ENCODE measurements at regions not wholly inside any gene's neighbourhood (a gene's known extent, or its start where the extent isn't known, plus 50 kb on each side); places are given as distances from the start of the nearest gene placed in this dataset.

- Histone ChIP-seq H3K4me1 (ENCODE audit: insufficient read depth, low read length) (no peaks in the 10 kb centered on the region), H3K79me2 (ENCODE audit: insufficient read depth, low read length) (no peaks in the 10 kb centered on the region), H3K4me3 (ENCODE audit: insufficient read depth, low read depth, low read length) (no peak overlapping the region), H2AFZ (ENCODE audit: low read depth, low read length) (no peak overlapping the region), H3K27me3 (ENCODE audit: insufficient read depth, low read length) (peaks cover 2% of the 10 kb centered on the region), H3K9me3 (ENCODE audit: insufficient read depth, low read depth, low read length) (peaks cover under 1% of the 10 kb centered on the region), H3K27ac (ENCODE audit: low read depth, low read length) (no peak overlapping the region), H3K36me3 (ENCODE audit: insufficient read depth, low read length) (no peaks in the 10 kb centered on the region), H3K4me2 (ENCODE audit: low read length) (no peak overlapping the region), H3K9ac (ENCODE audit: low read length) (no peak overlapping the region), H4K20me1 (ENCODE audit: insufficient read depth, low read length) (no peaks in the 10 kb centered on the region)
- no peak for FAIRE-seq
- no peak for DNase-seq (ENCODE audit: low read depth)
- peaks cover 21% of the 10 kb centered on the region for H3K27me3 Mint-ChIP-seq (ENCODE audit: low read depth, unreplicated experiment)
- peaks cover 4% of the 10 kb centered on the region for H3K4me1 Mint-ChIP-seq (ENCODE audit: low read depth, unreplicated experiment)
- H3K9me3 Mint-ChIP-seq (ENCODE audit: unreplicated experiment), result no peaks in the 10 kb centered on the region
- H3K4me3 Mint-ChIP-seq (ENCODE audit: unreplicated experiment), result no peak overlapping the region
- H3K36me3 Mint-ChIP-seq (ENCODE audit: low read depth, unreplicated experiment), result no peaks in the 10 kb centered on the region
- no peak overlapping the region for H3K27ac Mint-ChIP-seq (ENCODE audit: unreplicated experiment)
- TF ChIP-seq EZH2 (IDR thresholded peaks at IDR 0.05; ENCODE audit: insufficient read depth, low read length) (no peak), CTCF (IDR thresholded peaks at IDR 0.05; ENCODE audit: insufficient read depth, low read depth, low read length) (no peak)
Measured at GRCh38 chr6:14621518-14621917, 503.9 kb downstream of the CD83 start.

- H3K36me3 ChIP-seq (ENCODE audit: insufficient read depth, low read length), result no peaks in the 10 kb centered on the region
- no peak for DNase-seq (ENCODE audit: low read depth)
- H3K4me3 Mint-ChIP-seq (ENCODE audit: unreplicated experiment), result no peak overlapping the region
- FAIRE-seq, result no peak
- peaks cover 2% of the 10 kb centered on the region for H3K27me3 ChIP-seq (ENCODE audit: insufficient read depth, low read length)
- TF ChIP-seq EZH2 (IDR thresholded peaks at IDR 0.05; ENCODE audit: insufficient read depth, low read length), result no peak
- TF ChIP-seq CTCF (IDR thresholded peaks at IDR 0.05; ENCODE audit: insufficient read depth, low read depth, low read length), result no peak
- H4K20me1 ChIP-seq (ENCODE audit: insufficient read depth, low read length), result no peaks in the 10 kb centered on the region
- no peaks in the 10 kb centered on the region for H3K9me3 ChIP-seq (ENCODE audit: insufficient read depth, low read depth, low read length)
- H3K27ac ChIP-seq (ENCODE audit: low read depth, low read length), result no peak overlapping the region
- H3K4me2 ChIP-seq (ENCODE audit: low read length), result no peak overlapping the region
- H3K27me3 Mint-ChIP-seq (ENCODE audit: low read depth, unreplicated experiment), result peaks cover 25% of the 10 kb centered on the region
- H3K9me3 Mint-ChIP-seq (ENCODE audit: unreplicated experiment), result no peaks in the 10 kb centered on the region
- H2AFZ ChIP-seq (ENCODE audit: low read depth, low read length), result no peak overlapping the region
- H3K36me3 Mint-ChIP-seq (ENCODE audit: low read depth, unreplicated experiment), result no peaks in the 10 kb centered on the region
- peaks cover 4% of the 10 kb centered on the region for H3K4me1 Mint-ChIP-seq (ENCODE audit: low read depth, unreplicated experiment)
- no peak overlapping the region for H3K4me3 ChIP-seq (ENCODE audit: insufficient read depth, low read depth, low read length)
- H3K9ac ChIP-seq (ENCODE audit: low read length), result no peak overlapping the region
- no peaks in the 10 kb centered on the region for H3K4me1 ChIP-seq (ENCODE audit: insufficient read depth, low read length)
- H3K27ac Mint-ChIP-seq (ENCODE audit: unreplicated experiment), result no peak overlapping the region
- H3K79me2 ChIP-seq (ENCODE audit: insufficient read depth, low read length), result no peaks in the 10 kb centered on the region
Measured at GRCh38 chr6:14622085-14622484, 504.5 kb downstream of the CD83 start.

GRCh38 chr6:14622909-14623505, 505.4 kb downstream of the CD83 start:
- DNase-seq (ENCODE audit: low read depth) (no peak), FAIRE-seq (no peak)
- Histone ChIP-seq H2AFZ (ENCODE audit: low read depth, low read length) (no peak overlapping the region), H4K20me1 (ENCODE audit: insufficient read depth, low read length) (no peaks in the 10 kb centered on the region), H3K27me3 (ENCODE audit: insufficient read depth, low read length) (peaks cover 2% of the 10 kb centered on the region), H3K4me1 (ENCODE audit: insufficient read depth, low read length) (no peaks in the 10 kb centered on the region), H3K27ac (ENCODE audit: low read depth, low read length) (no peak overlapping the region), H3K79me2 (ENCODE audit: insufficient read depth, low read length) (no peaks in the 10 kb centered on the region), H3K4me3 (ENCODE audit: insufficient read depth, low read depth, low read length) (no peak overlapping the region), H3K9ac (ENCODE audit: low read length) (no peak overlapping the region), H3K36me3 (ENCODE audit: insufficient read depth, low read length) (no peaks in the 10 kb centered on the region), H3K4me2 (ENCODE audit: low read length) (no peak overlapping the region), H3K9me3 (ENCODE audit: insufficient read depth, low read depth, low read length) (peaks cover 3% of the 10 kb centered on the region)
- H3K4me3 Mint-ChIP-seq (ENCODE audit: unreplicated experiment), result no peak overlapping the region
- peaks cover 22% of the 10 kb centered on the region for H3K27me3 Mint-ChIP-seq (ENCODE audit: low read depth, unreplicated experiment)
- no peaks in the 10 kb centered on the region for H3K36me3 Mint-ChIP-seq (ENCODE audit: low read depth, unreplicated experiment)
- peaks cover 7% of the 10 kb centered on the region for H3K9me3 Mint-ChIP-seq (ENCODE audit: unreplicated experiment)
- H3K27ac Mint-ChIP-seq (ENCODE audit: unreplicated experiment), result no peak overlapping the region
- TF ChIP-seq EZH2 (IDR thresholded peaks at IDR 0.05; ENCODE audit: insufficient read depth, low read length) (no peak), CTCF (IDR thresholded peaks at IDR 0.05; ENCODE audit: insufficient read depth, low read depth, low read length) (no peak)
- H3K4me1 Mint-ChIP-seq (ENCODE audit: low read depth, unreplicated experiment), result no peaks in the 10 kb centered on the region
